ENCODE measurements at regions not wholly inside any gene's neighbourhood (a gene's known extent, or its start where the extent isn't known, plus 50 kb on each side); places are given as distances from the start of the nearest gene placed in this dataset.

- H3K4me1 ChIP-seq (ENCODE audit: control insufficient read depth in 1 of 2, insufficient read depth in 1 of 2, low read depth in 1 of 2, low read length in 1 of 2): no peaks in the 10 kb centered on the region
- H3K4me3 ChIP-seq (ENCODE audit: low read depth in 1 of 2, low read length in 1 of 2): no peak overlapping the region
- TF ChIP-seq CTCF (IDR thresholded peaks at IDR 0.05): no peak
- no peaks in the 10 kb centered on the region for H3K36me3 ChIP-seq
- H3K27ac ChIP-seq: no peak overlapping the region
- no peaks in the 10 kb centered on the region for H3K27me3 ChIP-seq
- H3K9me3 ChIP-seq: no peaks in the 10 kb centered on the region
Measured at GRCh38 chr10:47113907-47114500, 186.0 kb upstream of the GDF10 start.

GRCh38 chr10:47114680-47115186 lies 185.3 kb upstream of the GDF10 start:
- TF ChIP-seq CTCF (IDR thresholded peaks at IDR 0.05): no peak
- no peaks in the 10 kb centered on the region for H3K4me1 ChIP-seq (ENCODE audit: control insufficient read depth in 1 of 2, insufficient read depth in 1 of 2, low read depth in 1 of 2, low read length in 1 of 2)
- no peaks in the 10 kb centered on the region for H3K36me3 ChIP-seq
- H3K27ac ChIP-seq: no peak overlapping the region
- no peak overlapping the region for H3K4me3 ChIP-seq (ENCODE audit: low read depth in 1 of 2, low read length in 1 of 2)
- H3K9me3 ChIP-seq: no peaks in the 10 kb centered on the region
- no peaks in the 10 kb centered on the region for H3K27me3 ChIP-seq

GRCh38 chr10:47115322-47115721 lies 184.7 kb upstream of the GDF10 start:
- no peak for TF ChIP-seq CTCF (IDR thresholded peaks at IDR 0.05)
- no peaks in the 10 kb centered on the region for H3K4me1 ChIP-seq (ENCODE audit: control insufficient read depth in 1 of 2, insufficient read depth in 1 of 2, low read depth in 1 of 2, low read length in 1 of 2)
- H3K27me3 ChIP-seq: no peaks in the 10 kb centered on the region
- H3K9me3 ChIP-seq: no peaks in the 10 kb centered on the region
- no peak overlapping the region for H3K27ac ChIP-seq
- no peak overlapping the region for H3K4me3 ChIP-seq (ENCODE audit: low read depth in 1 of 2, low read length in 1 of 2)
- H3K36me3 ChIP-seq: no peaks in the 10 kb centered on the region

- Histone ChIP-seq H3K36me3 (no peaks in the 10 kb centered on the region), H3K4me1 (ENCODE audit: control insufficient read depth in 1 of 2, insufficient read depth in 1 of 2, low read depth in 1 of 2, low read length in 1 of 2) (no peaks in the 10 kb centered on the region), H3K27ac (no peak overlapping the region), H3K27me3 (no peaks in the 10 kb centered on the region), H3K9me3 (no peaks in the 10 kb centered on the region), H3K4me3 (ENCODE audit: low read depth in 1 of 2, low read length in 1 of 2) (no peak overlapping the region)
- no peak for TF ChIP-seq CTCF (IDR thresholded peaks at IDR 0.05)
Measured at GRCh38 chr10:47116445-47116844, 183.6 kb upstream of the GDF10 start.

- H3K4me1 ChIP-seq (ENCODE audit: control insufficient read depth in 1 of 2, insufficient read depth in 1 of 2, low read depth in 1 of 2, low read length in 1 of 2): no peaks in the 10 kb centered on the region
- no peak overlapping the region for H3K27ac ChIP-seq
- no peaks in the 10 kb centered on the region for H3K9me3 ChIP-seq
- H3K27me3 ChIP-seq: no peaks in the 10 kb centered on the region
- no peak overlapping the region for H3K4me3 ChIP-seq (ENCODE audit: low read depth in 1 of 2, low read length in 1 of 2)
- H3K36me3 ChIP-seq: no peaks in the 10 kb centered on the region
- no peak for TF ChIP-seq CTCF (IDR thresholded peaks at IDR 0.05)
Measured at GRCh38 chr10:47118326-47118725, 181.7 kb upstream of the GDF10 start.
